GM12873 (cell line): ENCODE measurements at regions not wholly inside any gene's neighbourhood (a gene's known extent, or its start where the extent isn't known, plus 50 kb on each side); places are given as distances from the start of the nearest gene placed in this dataset.

Experiments used
- TF ChIP-seq, protein P1 (sequence below): IDR thresholded peaks from 2 replicates; pipeline ENCODE4 v1.5.1; 2012; ENCODE audit warnings: low read depth, mild to moderate bottlenecking, moderate library complexity, low read length, control low read depth; ENCODE audit not compliant: insufficient read depth; ENCODE audit errors: missing control alignments

DNA sequence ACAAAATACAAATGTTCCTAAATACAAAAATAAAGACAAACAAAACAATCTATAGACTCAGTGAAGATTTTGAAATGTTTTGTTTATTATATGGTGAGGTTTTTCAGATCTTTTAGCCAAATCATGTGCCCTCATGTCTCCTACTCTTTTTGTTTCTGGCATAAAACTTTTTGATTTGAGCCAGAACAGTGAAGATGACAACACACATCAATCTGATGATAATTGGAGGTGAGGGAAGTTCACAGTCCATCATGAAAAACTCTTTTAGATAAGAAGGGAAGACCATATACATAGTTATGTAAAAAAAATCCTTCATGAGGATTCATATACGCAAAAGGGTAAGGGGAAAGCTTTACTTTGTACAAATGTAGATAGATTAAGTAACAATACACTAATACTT is 75.1 kb upstream of the OSBPL11 start:
- TF ChIP-seq, protein P1, sequence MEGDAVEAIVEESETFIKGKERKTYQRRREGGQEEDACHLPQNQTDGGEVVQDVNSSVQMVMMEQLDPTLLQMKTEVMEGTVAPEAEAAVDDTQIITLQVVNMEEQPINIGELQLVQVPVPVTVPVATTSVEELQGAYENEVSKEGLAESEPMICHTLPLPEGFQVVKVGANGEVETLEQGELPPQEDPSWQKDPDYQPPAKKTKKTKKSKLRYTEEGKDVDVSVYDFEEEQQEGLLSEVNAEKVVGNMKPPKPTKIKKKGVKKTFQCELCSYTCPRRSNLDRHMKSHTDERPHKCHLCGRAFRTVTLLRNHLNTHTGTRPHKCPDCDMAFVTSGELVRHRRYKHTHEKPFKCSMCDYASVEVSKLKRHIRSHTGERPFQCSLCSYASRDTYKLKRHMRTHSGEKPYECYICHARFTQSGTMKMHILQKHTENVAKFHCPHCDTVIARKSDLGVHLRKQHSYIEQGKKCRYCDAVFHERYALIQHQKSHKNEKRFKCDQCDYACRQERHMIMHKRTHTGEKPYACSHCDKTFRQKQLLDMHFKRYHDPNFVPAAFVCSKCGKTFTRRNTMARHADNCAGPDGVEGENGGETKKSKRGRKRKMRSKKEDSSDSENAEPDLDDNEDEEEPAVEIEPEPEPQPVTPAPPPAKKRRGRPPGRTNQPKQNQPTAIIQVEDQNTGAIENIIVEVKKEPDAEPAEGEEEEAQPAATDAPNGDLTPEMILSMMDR, result no peak

- TF ChIP-seq, protein P1, result no peak
These were observed 75.6 kb upstream of the OSBPL11 start for GRCh38 chr3:125670945-125671344.

GRCh38 chr3:125671461-125672243 is 76.4 kb upstream of the OSBPL11 start:
- TF ChIP-seq, protein P1, result no peak

DNA sequence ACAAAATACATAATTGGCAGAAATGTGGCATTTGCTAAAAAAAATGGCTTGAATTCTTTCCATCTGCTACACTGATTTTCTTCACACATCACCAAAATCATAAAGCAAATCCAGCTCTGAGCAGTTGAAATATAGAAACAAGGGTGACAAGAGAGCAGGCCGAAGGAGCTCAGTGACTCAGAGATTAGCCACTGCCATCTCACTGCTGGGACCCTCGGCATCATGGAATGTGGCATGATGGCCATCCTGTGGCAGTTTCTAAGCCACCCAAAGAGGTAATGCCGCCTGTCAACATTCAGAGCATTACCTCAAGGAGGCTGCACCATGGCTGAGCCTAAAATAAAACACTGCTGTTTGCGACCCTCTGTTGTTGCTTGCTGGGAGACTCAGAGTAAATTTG is 80.5 kb upstream of the OSBPL11 start:
- TF ChIP-seq, protein P1, result no peak

DNA sequence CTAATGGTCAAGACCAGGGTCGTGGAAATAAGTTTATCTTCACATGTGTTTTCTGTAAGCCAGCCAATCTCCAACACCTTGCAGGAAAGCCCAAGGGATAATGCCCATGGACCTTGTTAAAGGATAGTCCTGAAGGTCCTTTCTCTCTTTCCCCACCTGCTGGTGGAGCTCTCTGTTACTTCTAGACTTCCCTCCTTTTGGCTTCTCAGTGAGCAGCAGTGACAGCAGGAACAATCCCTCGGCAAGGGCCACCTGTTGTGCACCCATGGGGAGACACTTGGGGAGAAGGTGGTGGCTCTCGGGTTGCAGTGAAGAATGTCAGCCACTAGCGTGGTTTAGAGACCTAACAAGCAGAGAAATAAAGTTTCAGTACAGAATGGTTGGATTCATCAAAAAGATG is 84.0 kb upstream of the OSBPL11 start:
- TF ChIP-seq, protein P1, result no peak

GRCh38 chr3:125681146-125681545 is 85.8 kb upstream of the OSBPL11 start:
- TF ChIP-seq, protein P1, result no peak

DNA sequence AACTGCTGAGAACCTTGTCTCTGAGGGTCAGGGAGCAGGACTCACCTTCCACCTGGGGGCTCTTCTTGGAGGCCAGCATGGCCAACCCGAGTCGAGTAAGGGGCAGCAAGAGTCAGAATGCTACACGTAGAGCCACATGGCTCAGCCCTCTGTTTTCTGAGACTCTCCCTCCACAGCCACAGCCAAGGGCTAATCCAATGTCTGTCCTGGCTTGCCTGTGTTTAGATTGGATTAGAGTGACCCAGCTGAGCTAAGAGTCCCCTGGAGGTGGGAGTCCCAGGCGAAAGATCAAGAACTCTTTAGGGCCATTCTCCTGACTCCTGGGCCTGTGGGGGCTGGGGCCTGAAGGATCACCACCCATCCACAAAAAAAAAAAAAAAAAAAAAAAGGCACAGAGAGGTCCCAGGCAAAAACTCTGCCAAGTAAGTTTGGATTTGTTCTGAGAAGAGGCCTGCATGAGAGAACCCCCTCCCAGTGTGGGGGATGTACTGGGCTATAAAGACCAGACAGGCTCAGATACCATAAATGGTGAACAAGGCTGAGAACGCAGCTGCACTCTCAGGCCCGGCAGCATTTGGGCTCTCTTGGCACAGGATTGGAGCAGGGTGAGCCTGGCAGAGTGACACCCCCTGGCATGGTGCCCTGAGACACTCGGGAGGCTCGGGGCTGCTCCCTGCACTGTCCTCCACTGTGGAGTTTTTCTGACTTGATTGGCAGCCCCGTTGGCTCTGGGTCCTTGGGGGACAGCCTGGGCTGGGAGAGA is 88.0 kb upstream of the OSBPL11 start:
- TF ChIP-seq, protein P1, result no peak
